Superior temporal gyrus (tissue), 1 donor: ENCODE measurements at regions not wholly inside any gene's neighbourhood (a gene's known extent, or its start where the extent isn't known, plus 50 kb on each side); places are given as distances from the start of the nearest gene placed in this dataset.
"Not testable (repeated sequence)": the region's sequence is repeated elsewhere in the genome, so short reads cannot be mapped to it uniquely, and the experiment has no call there.

Source experiments
- DNase-seq: peaks from one replicate; pipeline ENCODE4 v3.0.0-alpha.2; 2016; ENCODE audit errors: extremely low spot score

GRCh38 chr3:178195824-178196223 is 340.4 kb upstream of the KCNMB2 start:
- no peak for DNase-seq

- no peak for DNase-seq
These were observed 337.9 kb upstream of the KCNMB2 start for GRCh38 chr3:178198329-178198728.

GRCh38 chr3:178200316-178200715 is 335.9 kb upstream of the KCNMB2 start:
- no peak for DNase-seq

GRCh38 chr3:178201714-178202113 is 334.5 kb upstream of the KCNMB2 start:
- no peak for DNase-seq

GRCh38 chr3:178202194-178202593 is 334.0 kb upstream of the KCNMB2 start:
- no peak for DNase-seq

GRCh38 chr3:178203165-178203564 is 333.1 kb upstream of the KCNMB2 start:
- DNase-seq, result peak; percentile 74

GRCh38 chr3:178203650-178204049 is 332.6 kb upstream of the KCNMB2 start:
- peak; percentile 64 for DNase-seq

GRCh38 chr3:178205740-178206139 is 330.5 kb upstream of the KCNMB2 start:
- DNase-seq, result no peak

GRCh38 chr3:178206521-178206920 is 329.7 kb upstream of the KCNMB2 start:
- DNase-seq, result no peak

- DNase-seq, result not testable (repeated sequence)
These were observed 329.1 kb upstream of the KCNMB2 start for GRCh38 chr3:178207161-178207560.

- not testable (repeated sequence) for DNase-seq
These were observed 328.6 kb upstream of the KCNMB2 start for GRCh38 chr3:178207627-178208026.

GRCh38 chr3:178209116-178209515 is 327.1 kb upstream of the KCNMB2 start:
- DNase-seq, result not testable (repeated sequence)

GRCh38 chr3:178209618-178210017 is 326.6 kb upstream of the KCNMB2 start:
- not testable (repeated sequence) for DNase-seq

GRCh38 chr3:178211086-178211485 is 325.1 kb upstream of the KCNMB2 start:
- DNase-seq, result not testable (repeated sequence)

- DNase-seq, result no peak
These were observed 318.8 kb upstream of the KCNMB2 start for GRCh38 chr3:178217479-178217878.

GRCh38 chr3:178218231-178218630 is 318.0 kb upstream of the KCNMB2 start:
- DNase-seq, result no peak

- not testable (repeated sequence) for DNase-seq
These were observed 316.6 kb upstream of the KCNMB2 start for GRCh38 chr3:178219661-178220060.

GRCh38 chr3:178223876-178224275 is 312.4 kb upstream of the KCNMB2 start:
- no peak for DNase-seq

GRCh38 chr3:178226094-178226493 is 310.1 kb upstream of the KCNMB2 start:
- no peak for DNase-seq

GRCh38 chr3:178231645-178232044 is 304.6 kb upstream of the KCNMB2 start:
- no peak for DNase-seq

- no peak for DNase-seq
These were observed 302.7 kb upstream of the KCNMB2 start for GRCh38 chr3:178233371-178234071.

- no peak for DNase-seq
These were observed 299.5 kb upstream of the KCNMB2 start for GRCh38 chr3:178236555-178237277.

GRCh38 chr3:178238179-178238578 is 298.1 kb upstream of the KCNMB2 start:
- no peak for DNase-seq
